Breast epithelium (tissue), 4 donors: ENCODE measurements at regions not wholly inside any gene's neighbourhood (a gene's known extent, or its start where the extent isn't known, plus 50 kb on each side); places are given as distances from the start of the nearest gene placed in this dataset.

Experiments used
- DNase-seq, 2 donors: peaks; one replicate each; pipeline ENCODE4 v3.0.0-alpha.2; 2019; ENCODE audit warnings: low spot score in 2 of 2
- H3K27ac ChIP-seq, 2 donors: fragments of 200-600 bp; sonication (generic) in 1 of 2; one replicate each; pipeline ENCODE4 v1.5.1; 2016 to 2019; ENCODE audit warnings: mild to moderate bottlenecking in 1 of 2
- H3K27me3 ChIP-seq, 2 donors: fragments of 200-600 bp; sonication (generic) in 1 of 2; one replicate each; pipeline versions ENCODE4 v1.5.1 to v1.6.0; 2017 to 2019; ENCODE audit warnings: control low read depth in 1 of 2, mild to moderate bottlenecking in 1 of 2
- H3K36me3 ChIP-seq: fragments of 200-600 bp; one replicate; pipeline ENCODE4 v1.5.1; 2019
- H3K4me1 ChIP-seq, 2 donors: fragments of 200-600 bp; sonication (generic); one replicate each; pipeline ENCODE4 v1.5.1; 2016 to 2019; ENCODE audit warnings: control low read depth in 1 of 2
- H3K4me3 ChIP-seq, 3 donors: fragments of 200-600 bp; sonication (generic); 1 replicate in 2 of 3; 2 replicates in 1 of 3; pipeline ENCODE4 v1.5.1; 2016 to 2019; ENCODE audit warnings: mild to moderate bottlenecking in 3 of 3, moderate library complexity in 2 of 3
- H3K9me3 ChIP-seq, 2 donors: fragments of 200-600 bp; sonication (generic) in 1 of 2; one replicate each; pipeline ENCODE4 v1.5.1; 2016 to 2019; ENCODE audit warnings: control low read depth in 1 of 2
- CTCF ChIP-seq, 3 donors: fragments of 450-650 bp; IDR thresholded peaks; one replicate each; pipeline ENCODE4 v1.5.1; 2016 to 2017; ENCODE audit warnings: antibody characterized with exemption in 3 of 3, mild to moderate bottlenecking in 3 of 3, moderate library complexity in 3 of 3
- POLR2A ChIP-seq: fragments of 450-650 bp; IDR thresholded peaks from one replicate; pipeline ENCODE4 v1.6.1; 2016; ENCODE audit warnings: antibody characterized with exemption, mild to moderate bottlenecking, moderate library complexity
- POLR2AphosphoS5 ChIP-seq, 3 donors: sonication (generic); formaldehyde crosslinking; IDR thresholded peaks; one replicate each; pipeline ENCODE4 v1.6.1; 2017; ENCODE audit warnings: antibody characterized with exemption in 3 of 3
- intact Hi-C: fragments of 100-400 bp; cut with DNase I; formaldehyde crosslinking; loops from one replicate; pipeline ENCODE4 v1.15.1; 2023; ENCODE audit warnings: low total_unique reads

DNA sequence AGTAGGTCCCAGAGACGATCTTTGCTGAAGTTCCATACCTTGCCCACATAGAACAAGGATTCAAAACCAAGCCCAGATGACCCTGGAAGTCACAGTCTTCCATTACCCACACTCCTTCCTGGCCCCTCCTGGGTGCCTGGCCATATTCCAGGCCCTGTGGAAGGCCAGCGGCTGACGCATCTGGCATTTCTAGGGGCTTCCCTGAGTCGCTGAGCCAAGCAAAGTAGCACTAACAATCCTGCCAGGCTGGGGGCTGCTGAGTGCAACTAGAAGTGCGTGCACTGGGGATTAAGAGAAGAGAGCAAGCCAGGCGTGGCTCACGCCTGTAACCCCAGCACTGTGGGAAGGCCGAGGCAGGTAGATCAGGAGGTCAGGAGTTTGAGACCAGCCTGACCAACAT lies 175.2 kb upstream of the CPEB2 start:
- no peaks in the 10 kb centered on the region for H3K9me3 ChIP-seq
- no peak for TF ChIP-seq POLR2A
- no peak for TF ChIP-seq POLR2AphosphoS5 (IDR thresholded peaks at IDR 0.05)
- TF ChIP-seq CTCF (IDR thresholded peaks at IDR 0.05), result no peak
- intact Hi-C loops, result no loop called here
- H3K36me3 ChIP-seq, result no peaks in the 10 kb centered on the region
- H3K4me3 ChIP-seq, result no peak overlapping the region
- H3K27ac ChIP-seq, result no peak overlapping the region
- peaks cover 0 to 4% of the 10 kb centered on the region in 2 donors for H3K4me1 ChIP-seq
- no peaks in the 10 kb centered on the region for H3K27me3 ChIP-seq
- no peak for DNase-seq

DNA sequence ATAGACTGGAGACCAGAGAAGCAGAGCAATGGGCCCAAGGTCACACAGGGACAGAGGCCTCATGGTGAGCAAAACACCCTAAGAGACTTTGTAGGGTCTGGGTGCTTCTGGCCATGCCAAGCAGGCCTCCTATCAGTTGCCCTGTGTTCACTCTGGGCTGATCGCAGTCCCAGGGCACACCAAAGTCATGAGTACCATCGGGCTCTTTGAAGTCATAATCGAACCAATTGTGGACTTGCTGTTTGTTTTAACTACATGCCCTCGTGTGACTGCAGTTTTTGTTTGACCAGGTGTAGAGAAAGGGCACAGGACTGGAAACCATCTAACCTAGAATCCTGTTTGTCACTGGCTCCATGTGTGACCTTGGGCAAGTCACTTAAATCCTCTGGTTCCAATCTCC lies 172.5 kb upstream of the CPEB2 start:
- peaks cover 0 to 4% of the 10 kb centered on the region in 2 donors for H3K4me1 ChIP-seq
- H3K27me3 ChIP-seq, result no peaks in the 10 kb centered on the region
- H3K27ac ChIP-seq, result no peak overlapping the region
- intact Hi-C loops, result no loop called here
- TF ChIP-seq POLR2A, result no peak
- no peak for TF ChIP-seq POLR2AphosphoS5 (IDR thresholded peaks at IDR 0.05)
- TF ChIP-seq CTCF (IDR thresholded peaks at IDR 0.05), result no peak
- H3K9me3 ChIP-seq, result no peaks in the 10 kb centered on the region
- DNase-seq, result no peak
- H3K36me3 ChIP-seq, result no peaks in the 10 kb centered on the region
- H3K4me3 ChIP-seq, result no peak overlapping the region

GRCh38 chr4:14831416-14831815 lies 170.9 kb upstream of the CPEB2 start:
- Histone ChIP-seq H3K27ac (no peak overlapping the region), H3K4me1 (peaks cover 0 to 4% of the 10 kb centered on the region in 2 donors), H3K27me3 (no peaks in the 10 kb centered on the region), H3K36me3 (no peaks in the 10 kb centered on the region), H3K4me3 (no peak overlapping the region), H3K9me3 (no peaks in the 10 kb centered on the region)
- intact Hi-C loops, result no loop called here
- no peak for DNase-seq
- TF ChIP-seq CTCF (IDR thresholded peaks at IDR 0.05), result no peak
- no peak for TF ChIP-seq POLR2AphosphoS5 (IDR thresholded peaks at IDR 0.05)
- TF ChIP-seq POLR2A, result no peak

GRCh38 chr4:14833053-14833452 lies 169.2 kb upstream of the CPEB2 start:
- intact Hi-C loops, result no loop called here
- Histone ChIP-seq H3K4me3 (no peak overlapping the region), H3K27ac (no peak overlapping the region), H3K36me3 (no peaks in the 10 kb centered on the region), H3K4me1 (peaks cover 0 to 4% of the 10 kb centered on the region in 2 donors), H3K27me3 (no peaks in the 10 kb centered on the region), H3K9me3 (no peaks in the 10 kb centered on the region)
- TF ChIP-seq POLR2A, result no peak
- no peak for TF ChIP-seq CTCF (IDR thresholded peaks at IDR 0.05)
- no peak for TF ChIP-seq POLR2AphosphoS5 (IDR thresholded peaks at IDR 0.05)
- no peak for DNase-seq

GRCh38 chr4:14834382-14834781 lies 167.9 kb upstream of the CPEB2 start:
- Histone ChIP-seq H3K27ac (peak overlapping the region in 1 of 2 donors; percentile 34), H3K9me3 (no peaks in the 10 kb centered on the region), H3K4me1 (peaks cover 0 to 4% of the 10 kb centered on the region in 2 donors), H3K4me3 (no peak overlapping the region), H3K27me3 (no peaks in the 10 kb centered on the region), H3K36me3 (no peaks in the 10 kb centered on the region)
- intact Hi-C loops, result no loop called here
- DNase-seq, result no peak
- TF ChIP-seq CTCF (IDR thresholded peaks at IDR 0.05), result no peak
- no peak for TF ChIP-seq POLR2A
- no peak for TF ChIP-seq POLR2AphosphoS5 (IDR thresholded peaks at IDR 0.05)
